Activated T-cell treated with anti-CD3 and anti-CD28 coated beads, Interleukin-2, amount 50 U/mL, for 72 hours (primary cell): ENCODE measurements at regions not wholly inside any gene's neighbourhood (a gene's known extent, or its start where the extent isn't known, plus 50 kb on each side); places are given as distances from the start of the nearest gene placed in this dataset.

Source experiments
- ATAC-seq, 2 donors: fragments of 150-1000 bp; cut with Tn5 transposase; replicated peaks in 1 of 2; 2 replicates each; pipeline ENCODE4 v1.10.0; 2021; ENCODE audit warnings: moderate library complexity in 2 of 2, mild to moderate bottlenecking in 1 of 2
- DNase-seq, 2 donors: peaks; one replicate each; pipeline ENCODE4 v3.0.0; 2021 to 2022; ENCODE audit warnings: mixed read lengths in 1 of 2
- H3K27ac Mint-ChIP-seq: one replicate; pipeline ENCODE4 v1.8.0; 2022; ENCODE audit warnings: mild to moderate bottlenecking, moderate library complexity, mixed read lengths
- H3K27me3 Mint-ChIP-seq: one replicate; pipeline ENCODE4 v1.8.0; 2022; ENCODE audit warnings: low read depth, mixed read lengths
- H3K36me3 Mint-ChIP-seq, 2 donors: one replicate each; pipeline ENCODE4 v1.8.0; 2022; ENCODE audit warnings: mixed read lengths in 2 of 2, mild to moderate bottlenecking in 1 of 2; ENCODE audit not compliant: insufficient read depth in 2 of 2
- H3K4me1 Mint-ChIP-seq: one replicate; pipeline ENCODE4 v1.8.0; 2022; ENCODE audit warnings: low read depth, mixed read lengths
- H3K4me3 Mint-ChIP-seq, 2 donors: one replicate each; pipeline ENCODE4 v1.8.0; 2022; ENCODE audit warnings: mild to moderate bottlenecking in 2 of 2, mixed read lengths in 2 of 2, moderate library complexity in 2 of 2
- H3K9me3 Mint-ChIP-seq, 2 donors: one replicate each; pipeline ENCODE4 v1.8.0; 2022; ENCODE audit warnings: mixed read lengths in 2 of 2

GRCh38 chr2:64819361-64819760, 165.6 kb upstream of the SERTAD2 start:
- peaks cover 46% of the 10 kb centered on the region for H3K4me1 Mint-ChIP-seq
- DNase-seq (no peak), ATAC-seq (peak in 1 of 2 donors; percentile 49)
- no peaks in the 10 kb centered on the region for H3K9me3 Mint-ChIP-seq
- no peaks in the 10 kb centered on the region for H3K36me3 Mint-ChIP-seq
- H3K27ac Mint-ChIP-seq: peak overlapping the region; percentile 98
- no peaks in the 10 kb centered on the region for H3K27me3 Mint-ChIP-seq
- H3K4me3 Mint-ChIP-seq: peak overlapping the region; percentile 63 to 80

DNA sequence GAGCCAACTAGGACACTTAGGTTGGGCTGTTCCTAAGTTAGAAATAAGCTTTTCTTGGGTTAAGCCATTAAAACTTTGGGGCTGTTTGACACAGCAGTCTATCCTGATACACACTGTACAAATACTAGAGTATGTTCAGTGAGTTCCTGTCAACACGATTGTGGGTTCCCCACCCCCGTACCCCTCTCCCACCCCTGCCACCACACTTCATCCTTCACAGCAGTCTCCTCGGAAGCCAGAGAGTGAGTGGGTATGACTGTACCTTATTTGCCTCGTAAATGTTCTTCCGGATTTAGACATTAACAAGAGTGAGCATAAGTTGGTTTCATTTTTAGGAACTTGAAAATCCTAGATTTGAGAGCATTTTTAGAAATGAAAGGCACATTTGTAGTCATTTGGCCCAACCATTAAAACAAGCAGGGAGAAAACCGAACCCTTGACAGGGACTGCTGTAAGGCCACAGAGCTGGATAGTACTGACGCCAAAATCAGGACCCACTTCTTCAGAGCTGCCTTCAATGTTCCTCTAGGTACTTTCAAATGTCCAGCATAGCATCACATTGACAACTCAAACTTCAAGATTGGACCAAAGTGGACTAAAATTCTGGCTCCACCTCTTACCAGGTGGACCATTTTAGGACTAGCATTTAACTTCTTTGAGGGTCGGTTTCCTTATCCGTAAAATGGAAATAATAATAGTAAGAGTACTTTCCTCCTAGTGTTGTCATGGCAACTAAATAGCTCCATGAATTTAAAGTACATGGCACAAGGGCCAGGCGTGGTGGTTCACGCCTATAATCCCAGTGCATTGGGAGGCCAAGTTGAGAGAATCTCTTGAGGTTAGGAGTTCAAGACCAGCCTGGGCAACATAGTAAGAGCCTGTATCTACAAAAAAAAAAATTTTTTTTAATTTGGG, 166.3 kb upstream of the SERTAD2 start:
- no peaks in the 10 kb centered on the region for H3K9me3 Mint-ChIP-seq
- no peaks in the 10 kb centered on the region for H3K27me3 Mint-ChIP-seq
- H3K36me3 Mint-ChIP-seq: no peaks in the 10 kb centered on the region
- peak; percentile 97 for ATAC-seq
- H3K4me1 Mint-ChIP-seq: peaks cover 46% of the 10 kb centered on the region
- DNase-seq: peak; percentile 59 to 63
- H3K4me3 Mint-ChIP-seq: peak overlapping the region; percentile 63 to 80
- peak overlapping the region; percentile 74 for H3K27ac Mint-ChIP-seq

DNA sequence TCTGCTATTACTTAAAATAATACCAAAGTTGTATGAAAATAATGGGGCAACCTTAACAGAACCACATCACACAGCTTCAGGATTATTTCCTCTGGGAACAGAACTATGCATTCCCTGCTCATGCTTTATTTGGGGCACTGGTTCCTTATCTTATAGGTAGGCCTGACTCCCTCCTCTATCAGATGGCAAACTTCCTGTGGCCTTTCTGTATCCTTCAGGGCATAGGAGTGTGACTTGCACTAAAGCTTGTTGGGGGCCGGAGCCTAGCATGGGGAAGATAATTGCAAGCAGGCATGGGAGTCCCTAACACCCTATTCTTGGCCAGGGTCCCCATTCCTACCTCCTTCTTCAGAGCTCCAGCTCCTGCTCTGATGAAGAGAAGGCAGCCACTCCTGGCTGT, 167.2 kb upstream of the SERTAD2 start:
- DNase-seq (no peak), ATAC-seq (no peak)
- Mint-ChIP-seq H3K4me1 (peaks cover 41% of the 10 kb centered on the region), H3K9me3 (no peaks in the 10 kb centered on the region), H3K36me3 (no peaks in the 10 kb centered on the region), H3K27me3 (no peaks in the 10 kb centered on the region), H3K4me3 (no peak overlapping the region), H3K27ac (no peak overlapping the region)

DNA sequence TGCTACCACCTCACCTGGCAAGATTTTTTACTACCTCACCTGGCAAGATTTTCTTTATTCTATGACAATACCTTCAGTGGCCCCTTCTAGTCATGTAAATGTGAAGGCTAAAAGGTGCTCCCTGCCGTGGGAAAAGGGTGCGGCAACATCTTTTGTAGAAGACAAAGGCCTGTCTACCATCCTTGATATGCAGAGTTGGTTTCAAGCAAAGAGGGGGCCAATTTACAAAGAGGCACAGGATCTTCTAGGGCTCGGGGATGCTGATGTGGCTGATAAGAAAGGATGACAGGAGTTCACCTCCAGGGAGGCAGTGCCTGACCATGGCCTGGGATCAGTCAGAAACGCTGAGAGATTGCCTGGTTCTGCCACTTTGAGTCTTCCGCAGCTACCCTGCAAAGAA, 165.4 kb upstream of the SLC1A4 start:
- H3K27me3 Mint-ChIP-seq: no peaks in the 10 kb centered on the region
- DNase-seq (no peak), ATAC-seq (no peak)
- no peak overlapping the region for H3K27ac Mint-ChIP-seq
- H3K9me3 Mint-ChIP-seq: no peaks in the 10 kb centered on the region
- H3K36me3 Mint-ChIP-seq: no peaks in the 10 kb centered on the region
- peaks cover 26% of the 10 kb centered on the region for H3K4me1 Mint-ChIP-seq
- H3K4me3 Mint-ChIP-seq: no peak overlapping the region

GRCh38 chr2:64825831-64826491, 163.2 kb upstream of the SLC1A4 start:
- Mint-ChIP-seq H3K4me3 (no peak overlapping the region), H3K27me3 (no peaks in the 10 kb centered on the region), H3K4me1 (peaks cover 7% of the 10 kb centered on the region), H3K27ac (no peak overlapping the region), H3K9me3 (no peaks in the 10 kb centered on the region), H3K36me3 (no peaks in the 10 kb centered on the region)
- DNase-seq (no peak), ATAC-seq (no peak)

DNA sequence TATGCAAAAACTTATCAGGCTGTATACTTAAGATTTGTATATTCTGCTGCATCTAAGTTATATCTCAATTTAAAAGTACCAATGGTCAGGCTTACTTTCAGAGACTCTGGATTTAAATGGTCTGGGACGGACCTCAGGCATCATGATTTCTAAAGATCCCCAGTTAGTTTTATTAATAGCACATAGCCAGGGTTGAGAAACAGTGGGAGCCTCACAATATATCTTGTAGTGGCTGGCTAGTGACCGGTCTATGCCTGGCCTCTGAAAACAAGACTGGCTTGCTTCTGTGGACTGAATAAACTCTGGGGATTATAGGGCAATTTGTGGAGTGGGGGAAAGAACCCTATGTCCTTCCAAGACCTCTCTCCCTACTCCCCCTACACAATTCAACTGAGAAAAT, 162.5 kb upstream of the SLC1A4 start:
- Mint-ChIP-seq H3K4me1 (peaks cover 9% of the 10 kb centered on the region), H3K27ac (no peak overlapping the region), H3K36me3 (no peaks in the 10 kb centered on the region), H3K4me3 (no peak overlapping the region), H3K9me3 (no peaks in the 10 kb centered on the region), H3K27me3 (no peaks in the 10 kb centered on the region)
- DNase-seq (no peak), ATAC-seq (no peak)

GRCh38 chr2:64828261-64828660, 160.9 kb upstream of the SLC1A4 start:
- no peak for DNase-seq
- peaks cover 3% of the 10 kb centered on the region for H3K27me3 Mint-ChIP-seq
- peaks cover 15% of the 10 kb centered on the region for H3K4me1 Mint-ChIP-seq
- no peak overlapping the region for H3K4me3 Mint-ChIP-seq
- no peak for ATAC-seq
- H3K9me3 Mint-ChIP-seq: no peaks in the 10 kb centered on the region
- H3K36me3 Mint-ChIP-seq: no peaks in the 10 kb centered on the region
- H3K27ac Mint-ChIP-seq: no peak overlapping the region

DNA sequence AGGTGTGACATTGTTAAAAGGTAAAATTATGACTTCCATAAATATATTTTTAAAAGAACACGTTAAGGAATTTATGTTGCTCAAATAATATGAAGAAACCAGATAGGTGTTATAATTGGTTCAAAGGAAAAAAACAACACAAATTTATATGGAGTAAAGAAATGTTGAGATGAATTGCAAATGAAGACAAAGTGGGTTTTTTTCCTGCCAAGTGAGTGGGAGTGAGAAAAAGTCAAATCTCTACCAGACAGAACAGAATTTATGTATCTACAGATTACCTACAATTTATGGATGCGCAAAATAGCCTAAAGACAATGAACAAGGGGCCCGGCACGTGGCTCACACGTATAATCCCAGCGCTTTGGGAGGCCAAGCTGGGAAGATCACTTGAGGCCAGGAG, 159.7 kb upstream of the SLC1A4 start:
- no peaks in the 10 kb centered on the region for H3K36me3 Mint-ChIP-seq
- H3K27ac Mint-ChIP-seq: peak overlapping the region; percentile 29
- peaks cover 11% of the 10 kb centered on the region for H3K27me3 Mint-ChIP-seq
- DNase-seq (no peak), ATAC-seq (no peak)
- peaks cover 15% of the 10 kb centered on the region for H3K4me1 Mint-ChIP-seq
- no peaks in the 10 kb centered on the region for H3K9me3 Mint-ChIP-seq
- no peak overlapping the region for H3K4me3 Mint-ChIP-seq

DNA sequence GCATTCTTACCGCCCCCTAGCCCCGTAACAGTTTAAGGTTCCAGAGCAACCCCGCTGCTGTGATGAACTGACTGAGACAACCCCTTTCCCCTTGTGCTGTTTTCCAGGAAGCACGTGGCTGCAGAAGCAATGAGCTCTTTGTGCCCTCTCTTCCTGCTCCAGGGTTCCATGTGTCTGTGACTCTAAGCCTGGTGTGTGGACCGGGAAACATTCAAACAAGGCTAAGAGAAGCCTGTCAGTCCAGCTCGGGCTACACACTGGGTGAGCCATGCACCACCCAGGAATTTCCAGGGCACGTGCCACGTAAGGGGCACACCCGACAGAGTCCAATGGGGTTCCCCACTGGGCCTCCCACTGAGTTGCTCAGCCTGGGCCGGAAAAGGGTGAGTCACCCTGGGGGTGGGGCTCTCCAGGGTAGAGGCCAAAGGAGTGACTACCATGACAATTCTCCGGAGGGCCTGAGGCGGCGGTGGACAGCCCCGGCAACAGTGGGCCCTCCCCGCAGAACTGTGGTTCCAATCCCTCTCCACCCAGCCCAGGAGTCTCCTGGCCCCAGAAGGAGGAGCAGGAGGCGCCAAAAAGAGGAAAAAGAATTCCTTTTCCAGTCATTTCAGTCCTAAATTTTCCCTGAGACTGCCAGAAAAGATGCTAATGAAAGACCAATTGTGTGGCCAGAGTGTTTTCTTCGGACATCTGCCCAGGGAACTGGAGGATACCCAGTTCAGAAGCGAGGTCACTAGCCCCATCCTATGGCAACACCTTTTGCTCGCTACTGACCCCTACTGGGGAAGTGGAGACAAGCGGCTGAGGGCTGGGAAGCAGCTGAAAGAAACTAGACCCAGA, 157.8 kb upstream of the SLC1A4 start:
- DNase-seq (peak; percentile 89 to 91), ATAC-seq (peak; percentile 97 to 99)
- no peaks in the 10 kb centered on the region for H3K36me3 Mint-ChIP-seq
- peaks cover 15% of the 10 kb centered on the region for H3K4me1 Mint-ChIP-seq
- peaks cover 18% of the 10 kb centered on the region for H3K27me3 Mint-ChIP-seq
- peak overlapping the region; percentile 91 for H3K27ac Mint-ChIP-seq
- H3K4me3 Mint-ChIP-seq: peak overlapping the region; percentile 52 to 78
- no peaks in the 10 kb centered on the region for H3K9me3 Mint-ChIP-seq

- Mint-ChIP-seq H3K4me3 (no peak overlapping the region), H3K27me3 (peaks cover 18% of the 10 kb centered on the region), H3K4me1 (peaks cover 18% of the 10 kb centered on the region), H3K36me3 (no peaks in the 10 kb centered on the region), H3K9me3 (no peaks in the 10 kb centered on the region), H3K27ac (no peak overlapping the region)
- ATAC-seq (no peak), DNase-seq (no peak)
These were observed 157.2 kb upstream of the SLC1A4 start for GRCh38 chr2:64831977-64832328.

DNA sequence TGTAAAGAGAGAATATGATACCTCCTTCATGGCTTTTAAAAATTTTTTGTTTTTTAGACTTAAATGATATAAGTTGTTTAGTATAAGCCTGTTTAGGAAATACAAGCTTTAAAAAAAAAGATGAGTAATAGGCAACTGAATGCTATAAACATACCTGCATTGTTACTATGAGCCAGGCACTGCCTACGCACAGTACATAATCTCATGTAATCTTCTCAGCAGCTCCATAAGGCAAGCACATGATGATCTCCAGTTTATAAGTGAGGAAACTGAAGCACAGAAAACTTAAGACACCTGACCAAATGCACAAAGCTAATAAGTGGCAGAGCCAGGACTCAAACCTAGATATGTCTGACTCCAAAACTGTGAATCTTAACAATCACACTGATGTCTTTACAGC, 156.3 kb upstream of the SLC1A4 start:
- peaks cover 18% of the 10 kb centered on the region for H3K27me3 Mint-ChIP-seq

DNA sequence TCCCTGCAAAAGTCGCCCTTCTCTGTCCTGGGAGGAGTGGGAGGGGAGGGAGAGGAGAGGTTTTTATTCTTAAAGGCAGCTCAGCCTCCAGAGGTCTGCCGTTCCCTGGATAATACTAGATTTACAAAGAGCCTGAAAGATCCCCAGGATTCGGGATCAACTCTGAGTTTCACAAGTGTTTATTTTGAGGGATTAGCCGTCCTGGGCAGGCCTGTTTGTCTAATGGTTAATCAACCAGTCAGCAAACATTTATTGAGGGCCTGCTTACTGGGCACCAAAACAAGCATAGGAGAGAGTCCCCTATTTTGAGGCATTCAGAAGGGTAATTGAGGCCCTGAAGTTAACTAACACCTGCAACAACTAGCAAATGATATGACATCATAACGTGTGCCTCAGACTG, 152.6 kb upstream of the SLC1A4 start:
- H3K27me3 Mint-ChIP-seq: peaks cover 18% of the 10 kb centered on the region
- H3K9me3 Mint-ChIP-seq: no peaks in the 10 kb centered on the region
- DNase-seq (no peak), ATAC-seq (no peak)
- H3K27ac Mint-ChIP-seq: no peak overlapping the region
- no peak overlapping the region for H3K4me3 Mint-ChIP-seq
- H3K36me3 Mint-ChIP-seq: no peaks in the 10 kb centered on the region
- peaks cover 25% of the 10 kb centered on the region for H3K4me1 Mint-ChIP-seq

More for the DNA sequence above, 156.3 kb upstream of the SLC1A4 start:
- no peaks in the 10 kb centered on the region for H3K9me3 Mint-ChIP-seq
- DNase-seq (no peak), ATAC-seq (no peak)
- H3K36me3 Mint-ChIP-seq: no peaks in the 10 kb centered on the region
- H3K4me3 Mint-ChIP-seq: no peak overlapping the region
- peaks cover 22% of the 10 kb centered on the region for H3K4me1 Mint-ChIP-seq
- H3K27ac Mint-ChIP-seq: no peak overlapping the region

DNA sequence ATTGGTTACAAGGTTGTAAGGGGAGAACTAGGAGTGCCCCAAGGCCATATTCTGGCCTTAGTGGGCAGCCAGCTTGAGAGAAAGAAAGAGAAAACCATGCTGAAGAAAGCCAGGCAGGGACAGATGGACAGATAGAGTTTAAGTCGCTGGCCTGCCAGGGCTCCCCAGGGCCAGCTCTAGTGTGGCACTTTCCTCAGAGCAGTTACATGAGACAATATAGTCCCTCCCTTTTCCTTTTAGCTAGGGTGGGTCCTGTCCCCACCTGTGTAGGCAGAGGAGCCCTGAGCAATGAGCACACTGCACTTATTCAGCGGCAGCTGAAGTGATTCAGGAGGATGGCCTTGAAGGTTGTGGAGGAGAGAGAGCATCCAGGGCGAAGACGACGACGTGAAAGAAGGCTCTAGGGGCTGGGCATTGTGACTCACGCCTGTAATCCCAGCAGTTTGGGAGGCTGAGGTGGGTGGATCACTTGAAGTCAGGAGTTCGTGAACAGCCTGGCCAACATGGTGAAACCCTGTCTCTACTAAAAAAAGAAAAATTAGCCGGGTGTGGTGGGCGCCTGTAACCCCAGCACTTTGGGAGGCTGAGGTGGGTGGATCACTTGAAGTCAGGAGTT, 152.0 kb upstream of the SLC1A4 start:
- DNase-seq: no peak
- Mint-ChIP-seq H3K27me3 (peaks cover 18% of the 10 kb centered on the region), H3K4me3 (no peak overlapping the region), H3K27ac (no peak overlapping the region), H3K9me3 (no peaks in the 10 kb centered on the region), H3K4me1 (peaks cover 19% of the 10 kb centered on the region), H3K36me3 (no peaks in the 10 kb centered on the region)
- ATAC-seq: no peak
